Neural progenitor cell (in vitro differentiated cells): ENCODE measurements at regions not wholly inside any gene's neighbourhood (a gene's known extent, or its start where the extent isn't known, plus 50 kb on each side); places are given as distances from the start of the nearest gene placed in this dataset.

Experiments
- DNase-seq: peaks from one replicate; pipeline ENCODE4 v3.0.0-alpha.2; 2016; ENCODE audit warnings: low spot score
- H2AFZ ChIP-seq: fragments of 200-600 bp; sonication (generic); replicated peaks from 2 replicates; pipeline ENCODE4 v1.6.1; 2016; ENCODE audit warnings: antibody characterized with exemption
- H3F3A ChIP-seq: fragments of 200-600 bp; sonication (generic); 2 replicates; pipeline ENCODE4 v1.6.1; 2016; ENCODE audit warnings: antibody characterized with exemption, low read depth
- H3K27ac ChIP-seq: fragments of 200-600 bp; sonication (generic); 2 replicates; pipeline ENCODE4 v1.5.1; 2016; ENCODE audit warnings: mild to moderate bottlenecking
- H3K27me3 ChIP-seq: fragments of 200-600 bp; sonication (generic); 2 replicates; pipeline ENCODE4 v1.6.1; 2016; ENCODE audit warnings: mild to moderate bottlenecking, moderate library complexity
- H3K36me3 ChIP-seq: fragments of 200-600 bp; sonication (generic); 2 replicates; pipeline ENCODE4 v1.5.1; 2016
- H3K4me1 ChIP-seq: fragments of 200-600 bp; sonication (generic); 2 replicates; pipeline ENCODE4 v1.6.1; 2016; ENCODE audit warnings: mixed run types
- H3K4me2 ChIP-seq: fragments of 200-600 bp; sonication (generic); 2 replicates; pipeline ENCODE4 v1.6.1; 2016
- H3K4me3 ChIP-seq: fragments of 200-600 bp; sonication (generic); 2 replicates; pipeline ENCODE4 v1.5.1; 2016
- H3K79me2 ChIP-seq: fragments of 200-600 bp; sonication (generic); 2 replicates; pipeline ENCODE4 v1.6.1; 2016; ENCODE audit warnings: low read depth
- H3K9ac ChIP-seq: fragments of 200-600 bp; sonication (generic); 2 replicates; pipeline ENCODE4 v1.6.1; 2016
- H3K9me3 ChIP-seq: fragments of 200-600 bp; sonication (generic); 2 replicates; pipeline ENCODE4 v1.5.1; 2016; ENCODE audit warnings: low read depth
- H4K20me1 ChIP-seq: fragments of 200-600 bp; sonication (generic); 2 replicates; pipeline ENCODE4 v1.6.1; 2016; ENCODE audit warnings: low read depth
- H3K27ac Mint-ChIP-seq: 3 replicates; pipeline ENCODE4 v1.8.0; 2021; ENCODE audit warnings: mixed read lengths
- H3K27me3 Mint-ChIP-seq: 2 replicates; pipeline ENCODE4 v1.8.0; 2022; ENCODE audit warnings: low read depth, mild to moderate bottlenecking, inconsistent platforms, moderate library complexity, mixed read lengths; ENCODE audit not compliant: insufficient read depth
- H3K36me3 Mint-ChIP-seq: 3 replicates; pipeline ENCODE4 v1.8.0; 2021; ENCODE audit warnings: mixed read lengths
- H3K4me1 Mint-ChIP-seq: 3 replicates; pipeline ENCODE4 v1.8.0; 2021; ENCODE audit warnings: mixed read lengths
- H3K4me3 Mint-ChIP-seq: 3 replicates; pipeline ENCODE4 v1.8.0; 2021; ENCODE audit warnings: mild to moderate bottlenecking, moderate library complexity, mixed read lengths
- H3K9me3 Mint-ChIP-seq: 3 replicates; pipeline ENCODE4 v1.8.0; 2020; ENCODE audit warnings: mixed read lengths
- CTCF ChIP-seq: fragments of 200-600 bp; sonication (generic); IDR thresholded peaks from 2 replicates; pipeline ENCODE4 v1.5.1; 2017; ENCODE audit warnings: antibody characterized with exemption, mild to moderate bottlenecking
- EZH2 ChIP-seq: fragments of 200-600 bp; sonication (generic); IDR thresholded peaks from 2 replicates; pipeline ENCODE4 v1.6.1; 2017; ENCODE audit warnings: antibody characterized with exemption, mild to moderate bottlenecking, moderate library complexity
- EZH2phosphoT487 ChIP-seq: fragments of 200-600 bp; sonication (generic); IDR thresholded peaks from 2 replicates; pipeline ENCODE4 v1.6.1; 2017; ENCODE audit warnings: antibody characterized with exemption

GRCh38 chr11:29482510-29482909 is 534.3 kb downstream of the KCNA4 start:
- no peak for TF ChIP-seq EZH2
- TF ChIP-seq EZH2phosphoT487, result no peak
- TF ChIP-seq CTCF, result no peak
- no peak for DNase-seq
- Mint-ChIP-seq H3K27ac (no peak overlapping the region), H3K27me3 (no peaks in the 10 kb centered on the region), H3K9me3 (no peaks in the 10 kb centered on the region), H3K4me1 (peaks cover 2% of the 10 kb centered on the region), H3K4me3 (no peak overlapping the region), H3K36me3 (no peaks in the 10 kb centered on the region)
- Histone ChIP-seq H3K27me3 (no peaks in the 10 kb centered on the region), H3K4me3 (no peak overlapping the region), H3K36me3 (no peaks in the 10 kb centered on the region), H3K4me2 (no peak overlapping the region), H3F3A (no peaks in the 10 kb centered on the region), H4K20me1 (no peaks in the 10 kb centered on the region), H3K27ac (no peak overlapping the region), H3K79me2 (no peaks in the 10 kb centered on the region), H3K4me1 (no peaks in the 10 kb centered on the region), H3K9me3 (no peaks in the 10 kb centered on the region), H2AFZ (no peak overlapping the region), H3K9ac (no peak overlapping the region)

- H3K27ac Mint-ChIP-seq, result no peak overlapping the region
- no peak overlapping the region for H3K4me3 Mint-ChIP-seq
- no peaks in the 10 kb centered on the region for H3K79me2 ChIP-seq
- H3K4me2 ChIP-seq, result no peak overlapping the region
- H3K27me3 Mint-ChIP-seq, result no peaks in the 10 kb centered on the region
- H3K27me3 ChIP-seq, result no peaks in the 10 kb centered on the region
- H3F3A ChIP-seq, result no peaks in the 10 kb centered on the region
- no peaks in the 10 kb centered on the region for H3K9me3 ChIP-seq
- H3K9me3 Mint-ChIP-seq, result no peaks in the 10 kb centered on the region
- H2AFZ ChIP-seq, result no peak overlapping the region
- no peaks in the 10 kb centered on the region for H4K20me1 ChIP-seq
- H3K36me3 Mint-ChIP-seq, result no peaks in the 10 kb centered on the region
- no peak for DNase-seq
- no peaks in the 10 kb centered on the region for H3K4me1 Mint-ChIP-seq
- H3K9ac ChIP-seq, result no peak overlapping the region
- H3K4me1 ChIP-seq, result no peaks in the 10 kb centered on the region
- TF ChIP-seq CTCF (no peak), EZH2 (no peak), EZH2phosphoT487 (no peak)
- H3K4me3 ChIP-seq, result no peak overlapping the region
- H3K27ac ChIP-seq, result no peak overlapping the region
- no peaks in the 10 kb centered on the region for H3K36me3 ChIP-seq
These were observed 535.1 kb downstream of the KCNA4 start for GRCh38 chr11:29481738-29482137.

- H3K4me3 ChIP-seq, result no peak overlapping the region
- Mint-ChIP-seq H3K4me3 (no peak overlapping the region), H3K9me3 (no peaks in the 10 kb centered on the region), H3K27ac (no peak overlapping the region), H3K4me1 (no peaks in the 10 kb centered on the region), H3K27me3 (no peaks in the 10 kb centered on the region), H3K36me3 (no peaks in the 10 kb centered on the region)
- H3F3A ChIP-seq, result no peaks in the 10 kb centered on the region
- no peak overlapping the region for H3K27ac ChIP-seq
- TF ChIP-seq EZH2, result no peak
- TF ChIP-seq CTCF, result no peak
- no peak for TF ChIP-seq EZH2phosphoT487
- no peak for DNase-seq
- no peak overlapping the region for H3K4me2 ChIP-seq
- H3K79me2 ChIP-seq, result no peaks in the 10 kb centered on the region
- no peaks in the 10 kb centered on the region for H4K20me1 ChIP-seq
- no peak overlapping the region for H3K9ac ChIP-seq
- H3K9me3 ChIP-seq, result no peaks in the 10 kb centered on the region
- no peaks in the 10 kb centered on the region for H3K36me3 ChIP-seq
- no peaks in the 10 kb centered on the region for H3K4me1 ChIP-seq
- no peak overlapping the region for H2AFZ ChIP-seq
- no peaks in the 10 kb centered on the region for H3K27me3 ChIP-seq
These were observed 535.8 kb downstream of the KCNA4 start for GRCh38 chr11:29480981-29481380.

GRCh38 chr11:29458252-29458651 is 558.6 kb downstream of the KCNA4 start:
- H3K36me3 Mint-ChIP-seq, result no peaks in the 10 kb centered on the region
- Histone ChIP-seq H3K27me3 (no peaks in the 10 kb centered on the region), H4K20me1 (no peaks in the 10 kb centered on the region), H3K9me3 (no peaks in the 10 kb centered on the region), H3K27ac (no peak overlapping the region), H3K79me2 (no peaks in the 10 kb centered on the region), H3K36me3 (no peaks in the 10 kb centered on the region), H3K4me2 (no peak overlapping the region), H3F3A (no peaks in the 10 kb centered on the region), H3K4me1 (no peaks in the 10 kb centered on the region), H2AFZ (no peak overlapping the region), H3K4me3 (no peak overlapping the region), H3K9ac (no peak overlapping the region)
- no peaks in the 10 kb centered on the region for H3K4me1 Mint-ChIP-seq
- DNase-seq, result no peak
- TF ChIP-seq EZH2 (no peak), CTCF (no peak), EZH2phosphoT487 (no peak)
- no peak overlapping the region for H3K27ac Mint-ChIP-seq
- H3K9me3 Mint-ChIP-seq, result no peaks in the 10 kb centered on the region
- no peak overlapping the region for H3K4me3 Mint-ChIP-seq
- no peaks in the 10 kb centered on the region for H3K27me3 Mint-ChIP-seq
